Right atrium auricular region (tissue), 2 donors: ENCODE measurements at regions not wholly inside any gene's neighbourhood (a gene's known extent, or its start where the extent isn't known, plus 50 kb on each side); places are given as distances from the start of the nearest gene placed in this dataset.

ENCODE experiments used
- DNase-seq: peaks from one replicate; pipeline ENCODE4 v3.0.0-alpha.2; 2019; ENCODE audit warnings: low spot score
- H3K27ac ChIP-seq, 2 donors: fragments of 200-600 bp; sonication (generic); 1 replicate in 1 of 2; 2 replicates in 1 of 2; pipeline ENCODE4 v1.5.1; 2016 to 2019
- H3K27me3 ChIP-seq, 2 donors: fragments of 200-600 bp; sonication (generic); one replicate each; pipeline versions ENCODE4 v1.5.1 to v1.6.0; 2017 to 2019
- H3K36me3 ChIP-seq: fragments of 200-600 bp; sonication (generic); one replicate; pipeline ENCODE4 v1.5.1; 2016
- H3K4me1 ChIP-seq, 2 donors: fragments of 200-600 bp; sonication (generic); one replicate each; pipeline versions ENCODE4 v1.5.1 to v1.6.0; 2017 to 2019
- H3K4me3 ChIP-seq, 2 donors: fragments of 200-600 bp; sonication (generic); 1 replicate in 1 of 2; 2 replicates in 1 of 2; pipeline ENCODE4 v1.5.1; 2017 to 2019; ENCODE audit warnings: mild to moderate bottlenecking in 1 of 2, moderate library complexity in 1 of 2
- H3K9me3 ChIP-seq, 2 donors: fragments of 200-600 bp; sonication (generic); one replicate each; pipeline ENCODE4 v1.5.1; 2019
- CTCF ChIP-seq, 2 donors: fragments of 200-600 bp; sonication (generic); IDR thresholded peaks; one replicate each; pipeline ENCODE4 v1.5.1; 2019; ENCODE audit warnings: antibody characterized with exemption in 2 of 2

- Histone ChIP-seq H3K4me3 (no peak overlapping the region), H3K27me3 (no peaks in the 10 kb centered on the region), H3K9me3 (no peaks in the 10 kb centered on the region), H3K27ac (no peak overlapping the region), H3K36me3 (no peaks in the 10 kb centered on the region), H3K4me1 (peaks cover 0 to 28% of the 10 kb centered on the region in 2 donors)
- no peak for TF ChIP-seq CTCF (IDR thresholded peaks at IDR 0.05)
- DNase-seq, result no peak
Observed at GRCh38 chr9:129454467-129455067, 166.3 kb downstream of the C9orf50 start.

GRCh38 chr9:129453734-129454133 lies 167.2 kb downstream of the C9orf50 start:
- Histone ChIP-seq H3K27me3 (no peaks in the 10 kb centered on the region), H3K36me3 (no peaks in the 10 kb centered on the region), H3K4me3 (no peak overlapping the region), H3K4me1 (peaks cover 0 to 20% of the 10 kb centered on the region in 2 donors), H3K27ac (no peak overlapping the region), H3K9me3 (no peaks in the 10 kb centered on the region)
- TF ChIP-seq CTCF (IDR thresholded peaks at IDR 0.05), result no peak
- no peak for DNase-seq

GRCh38 chr9:129451669-129452068 lies 169.2 kb downstream of the C9orf50 start:
- no peak for DNase-seq
- TF ChIP-seq CTCF (IDR thresholded peaks at IDR 0.05), result no peak
- Histone ChIP-seq H3K9me3 (no peaks in the 10 kb centered on the region), H3K4me3 (no peak overlapping the region), H3K27ac (peak overlapping the region; percentile 37 to 73), H3K4me1 (peaks cover 0 to 13% of the 10 kb centered on the region in 2 donors), H3K27me3 (no peaks in the 10 kb centered on the region), H3K36me3 (no peaks in the 10 kb centered on the region)

GRCh38 chr9:129451089-129451656 lies 169.7 kb downstream of the C9orf50 start:
- no peak for DNase-seq
- Histone ChIP-seq H3K36me3 (no peaks in the 10 kb centered on the region), H3K4me1 (peaks cover 0 to 13% of the 10 kb centered on the region in 2 donors), H3K4me3 (no peak overlapping the region), H3K27ac (peak overlapping the region; percentile 37 to 73), H3K9me3 (no peaks in the 10 kb centered on the region), H3K27me3 (no peaks in the 10 kb centered on the region)
- no peak for TF ChIP-seq CTCF (IDR thresholded peaks at IDR 0.05)

- no peaks in the 10 kb centered on the region for H3K9me3 ChIP-seq
- no peak for TF ChIP-seq CTCF (IDR thresholded peaks at IDR 0.05)
- no peaks in the 10 kb centered on the region for H3K36me3 ChIP-seq
- H3K27me3 ChIP-seq, result no peaks in the 10 kb centered on the region
- no peak overlapping the region for H3K4me3 ChIP-seq
- DNase-seq, result no peak
- peaks cover 0 to 13% of the 10 kb centered on the region in 2 donors for H3K4me1 ChIP-seq
- no peak overlapping the region for H3K27ac ChIP-seq
Observed at GRCh38 chr9:129449066-129449465, 171.8 kb downstream of the C9orf50 start.
